Activated T-helper 2 cell treated with anti-CD3 and anti-CD28 coated beads, Interferon-gamma antibody, Interleukin-2, Interleukin-4, amounts not matched to agents 10 μg/mL and 5 μg/mL and 100 μg/mL, durations not matched to agents 14 hours and 24 hours and 36 hours (primary cell): ENCODE measurements at regions not wholly inside any gene's neighbourhood (a gene's known extent, or its start where the extent isn't known, plus 50 kb on each side); places are given as distances from the start of the nearest gene placed in this dataset.
"Not testable (repeated sequence)": the region's sequence is repeated elsewhere in the genome, so short reads cannot be mapped to it uniquely, and the experiment has no call there.

Experiments used
- DNase-seq: peaks from one replicate; pipeline ENCODE4 v3.0.0; 2021; ENCODE audit warnings: low spot score
- H3K27ac Mint-ChIP-seq: one replicate; pipeline ENCODE4 v1.8.0; 2021; ENCODE audit warnings: mixed read lengths
- H3K27me3 Mint-ChIP-seq: one replicate; pipeline ENCODE4 v1.8.0; 2021; ENCODE audit warnings: low read depth, mixed read lengths
- H3K36me3 Mint-ChIP-seq: one replicate; pipeline ENCODE4 v1.8.0; 2021; ENCODE audit warnings: low read depth, mixed read lengths
- H3K4me1 Mint-ChIP-seq: one replicate; pipeline ENCODE4 v1.8.0; 2021; ENCODE audit warnings: low read depth, mixed read lengths
- H3K4me3 Mint-ChIP-seq: one replicate; pipeline ENCODE4 v1.8.0; 2021; ENCODE audit warnings: low read depth, mild to moderate bottlenecking, moderate library complexity, mixed read lengths
- H3K9me3 Mint-ChIP-seq: one replicate; pipeline ENCODE4 v1.8.0; 2021; ENCODE audit warnings: mixed read lengths
- intact Hi-C: fragments of 100-400 bp; cut with micrococcal nuclease; formaldehyde crosslinking; loops from one replicate; pipeline ENCODE4 v1.15.1; 2023

GRCh38 chr4:64721106-64721505 is 311.9 kb upstream of the TECRL start:
- H3K27ac Mint-ChIP-seq, result no peak overlapping the region
- H3K4me1 Mint-ChIP-seq, result no peaks in the 10 kb centered on the region
- H3K9me3 Mint-ChIP-seq, result no peaks in the 10 kb centered on the region
- no peak overlapping the region for H3K4me3 Mint-ChIP-seq
- H3K27me3 Mint-ChIP-seq, result no peaks in the 10 kb centered on the region
- no peak for DNase-seq
- H3K36me3 Mint-ChIP-seq, result no peaks in the 10 kb centered on the region
- intact Hi-C loops, result no loop called here

GRCh38 chr4:64718091-64718490 is 308.8 kb upstream of the TECRL start:
- H3K27me3 Mint-ChIP-seq, result no peaks in the 10 kb centered on the region
- no peaks in the 10 kb centered on the region for H3K4me1 Mint-ChIP-seq

GRCh38 chr4:64715741-64716140 is 306.5 kb upstream of the TECRL start:
- Mint-ChIP-seq H3K9me3 (no peaks in the 10 kb centered on the region), H3K4me3 (no peak overlapping the region), H3K27me3 (no peaks in the 10 kb centered on the region), H3K4me1 (no peaks in the 10 kb centered on the region), H3K27ac (no peak overlapping the region), H3K36me3 (no peaks in the 10 kb centered on the region)
- intact Hi-C loops, result no loop called here
- DNase-seq, result no peak

More at GRCh38 chr4:64718091-64718490, 308.8 kb upstream of the TECRL start:
- H3K9me3 Mint-ChIP-seq, result no peaks in the 10 kb centered on the region
- intact Hi-C loops, result no loop called here
- no peak for DNase-seq
- no peak overlapping the region for H3K4me3 Mint-ChIP-seq
- no peaks in the 10 kb centered on the region for H3K36me3 Mint-ChIP-seq
- H3K27ac Mint-ChIP-seq, result no peak overlapping the region

- H3K4me1 Mint-ChIP-seq, result no peaks in the 10 kb centered on the region
- H3K9me3 Mint-ChIP-seq, result no peaks in the 10 kb centered on the region
- no peaks in the 10 kb centered on the region for H3K36me3 Mint-ChIP-seq
- DNase-seq, result no peak
- H3K27ac Mint-ChIP-seq, result no peak overlapping the region
- intact Hi-C loops, result no loop called here
- H3K4me3 Mint-ChIP-seq, result no peak overlapping the region
- no peaks in the 10 kb centered on the region for H3K27me3 Mint-ChIP-seq
Measured at GRCh38 chr4:64713256-64713840, 304.1 kb upstream of the TECRL start.

GRCh38 chr4:64712590-64712989 is 303.3 kb upstream of the TECRL start:
- Mint-ChIP-seq H3K9me3 (no peaks in the 10 kb centered on the region), H3K4me1 (no peaks in the 10 kb centered on the region), H3K36me3 (no peaks in the 10 kb centered on the region), H3K27ac (no peak overlapping the region), H3K4me3 (no peak overlapping the region), H3K27me3 (no peaks in the 10 kb centered on the region)
- intact Hi-C loops, result no loop called here
- no peak for DNase-seq

- intact Hi-C loops, result no loop called here
- Mint-ChIP-seq H3K27ac (no peak overlapping the region), H3K4me1 (no peaks in the 10 kb centered on the region), H3K27me3 (no peaks in the 10 kb centered on the region), H3K36me3 (no peaks in the 10 kb centered on the region), H3K9me3 (peaks cover 13% of the 10 kb centered on the region), H3K4me3 (no peak overlapping the region)
- no peak for DNase-seq
Measured at GRCh38 chr4:64705989-64706388, 296.7 kb upstream of the TECRL start.

- Mint-ChIP-seq H3K9me3 (peaks cover 7% of the 10 kb centered on the region), H3K4me3 (no peak overlapping the region)
Measured at GRCh38 chr4:64698171-64698570, 288.9 kb upstream of the TECRL start.

GRCh38 chr4:64682946-64683345 is 273.7 kb upstream of the TECRL start:
- H3K36me3 Mint-ChIP-seq, result no peaks in the 10 kb centered on the region
- H3K27ac Mint-ChIP-seq, result no peak overlapping the region
- H3K4me3 Mint-ChIP-seq, result no peak overlapping the region
- intact Hi-C loops, result no loop called here
- no peaks in the 10 kb centered on the region for H3K27me3 Mint-ChIP-seq
- no peak for DNase-seq
- H3K9me3 Mint-ChIP-seq, result peaks cover 5% of the 10 kb centered on the region
- H3K4me1 Mint-ChIP-seq, result no peaks in the 10 kb centered on the region

More at GRCh38 chr4:64698171-64698570, 288.9 kb upstream of the TECRL start:
- Mint-ChIP-seq H3K27ac (no peak overlapping the region), H3K4me1 (no peaks in the 10 kb centered on the region), H3K27me3 (no peaks in the 10 kb centered on the region), H3K36me3 (no peaks in the 10 kb centered on the region)
- intact Hi-C loops, result no loop called here
- no peak for DNase-seq

GRCh38 chr4:64682481-64682880 is 273.2 kb upstream of the TECRL start:
- peaks cover 7% of the 10 kb centered on the region for H3K9me3 Mint-ChIP-seq
- no peaks in the 10 kb centered on the region for H3K36me3 Mint-ChIP-seq
- no peak overlapping the region for H3K27ac Mint-ChIP-seq
- H3K27me3 Mint-ChIP-seq, result no peaks in the 10 kb centered on the region
- intact Hi-C loops, result no loop called here
- H3K4me1 Mint-ChIP-seq, result no peaks in the 10 kb centered on the region
- no peak for DNase-seq
- no peak overlapping the region for H3K4me3 Mint-ChIP-seq

- H3K27ac Mint-ChIP-seq, intact Hi-C loops, H3K4me3 Mint-ChIP-seq, H3K27me3 Mint-ChIP-seq, H3K36me3 Mint-ChIP-seq, DNase-seq, H3K4me1 Mint-ChIP-seq: not testable (repeated sequence)
- H3K9me3 Mint-ChIP-seq, result peaks cover 35% of the 10 kb centered on the region
Measured at GRCh38 chr4:64673121-64673520, 263.9 kb upstream of the TECRL start.

- Mint-ChIP-seq H3K9me3 (peaks cover 17% of the 10 kb centered on the region), H3K27ac (no peak overlapping the region), H3K4me1 (no peaks in the 10 kb centered on the region)
Measured at GRCh38 chr4:64670647-64671046, 261.4 kb upstream of the TECRL start.

GRCh38 chr4:64643841-64644240 is 234.6 kb upstream of the TECRL start:
- intact Hi-C loops, result no loop called here
- H3K4me1 Mint-ChIP-seq, result no peaks in the 10 kb centered on the region
- no peak for DNase-seq
- H3K36me3 Mint-ChIP-seq, result no peaks in the 10 kb centered on the region
- no peak overlapping the region for H3K4me3 Mint-ChIP-seq
- no peaks in the 10 kb centered on the region for H3K27me3 Mint-ChIP-seq
- H3K9me3 Mint-ChIP-seq, result peaks cover 5% of the 10 kb centered on the region
- H3K27ac Mint-ChIP-seq, result no peak overlapping the region

More at GRCh38 chr4:64670647-64671046, 261.4 kb upstream of the TECRL start:
- intact Hi-C loops, result no loop called here
- Mint-ChIP-seq H3K27me3 (no peaks in the 10 kb centered on the region), H3K36me3 (no peaks in the 10 kb centered on the region), H3K4me3 (no peak overlapping the region)
- no peak for DNase-seq

GRCh38 chr4:64642936-64643335 is 233.7 kb upstream of the TECRL start:
- Mint-ChIP-seq H3K36me3 (no peaks in the 10 kb centered on the region), H3K27ac (no peak overlapping the region), H3K4me3 (no peak overlapping the region), H3K4me1 (no peaks in the 10 kb centered on the region), H3K27me3 (no peaks in the 10 kb centered on the region), H3K9me3 (no peaks in the 10 kb centered on the region)
- intact Hi-C loops, result no loop called here
- DNase-seq, result no peak

GRCh38 chr4:64640402-64640801 is 231.2 kb upstream of the TECRL start:
- intact Hi-C loops, H3K9me3 Mint-ChIP-seq, H3K36me3 Mint-ChIP-seq, DNase-seq, H3K27me3 Mint-ChIP-seq, H3K4me1 Mint-ChIP-seq, H3K27ac Mint-ChIP-seq, H3K4me3 Mint-ChIP-seq: not testable (repeated sequence)
